ENCODE measurements at regions not wholly inside any gene's neighbourhood (a gene's known extent, or its start where the extent isn't known, plus 50 kb on each side); places are given as distances from the start of the nearest gene placed in this dataset.

DNA sequence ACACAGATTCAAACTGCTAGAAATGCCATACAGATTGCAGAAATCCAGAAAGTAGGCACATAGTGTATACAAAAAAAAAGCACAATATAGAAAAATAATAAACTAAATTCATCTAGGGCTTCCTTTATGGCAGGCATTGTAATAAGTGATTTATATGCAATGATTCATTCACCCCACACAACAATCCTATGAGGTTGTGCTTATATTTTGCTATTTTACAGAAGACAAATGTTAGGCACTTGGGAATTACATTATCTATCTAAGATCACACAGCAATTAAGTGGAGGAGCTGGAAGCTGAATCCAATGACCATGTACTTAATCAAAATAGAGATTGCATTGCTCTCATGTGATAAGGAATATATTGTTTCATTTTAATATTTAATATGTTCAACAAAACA lies 225.7 kb upstream of the KCNK2 start:
- Histone ChIP-seq H3K23ac (ENCODE audit: insufficient read length) (no peak overlapping the region), H3K18ac (ENCODE audit: extremely low read depth, low read length) (no peak overlapping the region), H2BK120ac (replicated peaks; ENCODE audit: low read depth, low read length) (no peak overlapping the region), H2BK15ac (ENCODE audit: low read length) (no peak overlapping the region), H4K8ac (ENCODE audit: extremely low read depth, insufficient read depth, low read length) (no peak overlapping the region), H3K23me2 (ENCODE audit: low read depth, low read length) (no peaks in the 10 kb centered on the region), H3K79me2 (ENCODE audit: control insufficient read depth in 1 of 2, insufficient read depth in 2 of 2, low read length in 2 of 2) (no peaks in the 10 kb centered on the region), H3K4me1 (replicated peaks in 1 of 4; ENCODE audit: control insufficient read depth in 3 of 4, insufficient read depth in 4 of 4, low read length in 3 of 4) (no peaks in the 10 kb centered on the region), H2AFZ (ENCODE audit: low read length) (no peak overlapping the region), H3K9ac (replicated peaks in 1 of 4; ENCODE audit: extremely low read depth in 1 of 4, low read depth in 3 of 4, low read length in 3 of 4) (no peak overlapping the region), H2AK5ac (ENCODE audit: low read depth, low read length) (no peak overlapping the region), H3K27ac (ENCODE audit: low read depth, low read length) (no peak overlapping the region), H3K36me3 (ENCODE audit: control insufficient read depth in 2 of 4, insufficient read depth in 4 of 4, low read length in 3 of 4) (no peaks in the 10 kb centered on the region), H3K4ac (replicated peaks; ENCODE audit: insufficient read length, low read depth, low read length) (no peak overlapping the region), H4K20me1 (replicated peaks in 1 of 2; ENCODE audit: control insufficient read depth in 1 of 2, insufficient read depth in 2 of 2, low read length in 2 of 2) (no peaks in the 10 kb centered on the region), H3K9me3 (ENCODE audit: insufficient read depth in 2 of 2, low read depth in 1 of 2, low read length in 1 of 2) (no peaks in the 10 kb centered on the region; a peak in 1 of 4 replicates), H3K4me2 (ENCODE audit: insufficient read depth in 1 of 2, low read depth in 2 of 2, low read length in 2 of 2) (no peak overlapping the region), H3K56ac (replicated peaks; ENCODE audit: insufficient read length, low read depth, low read length) (no peak overlapping the region), H3K14ac (ENCODE audit: insufficient read length) (no peak overlapping the region), H2BK20ac (ENCODE audit: low read length) (no peak overlapping the region), H3K27me3 (replicated peaks in 1 of 4; ENCODE audit: control insufficient read depth in 3 of 4, extremely low read depth in 1 of 4, insufficient read depth in 3 of 4, low read length in 3 of 4) (no peaks in the 10 kb centered on the region), H4K91ac (replicated peaks; ENCODE audit: insufficient read length, low read length) (no peak overlapping the region), H4K5ac (ENCODE audit: insufficient read length, low read depth, low read length) (no peak overlapping the region), H2BK12ac (ENCODE audit: low read depth, low read length) (no peak overlapping the region), H3K79me1 (ENCODE audit: low read depth, low read length) (no peaks in the 10 kb centered on the region), H2BK5ac (ENCODE audit: low read depth, low read length) (no peak overlapping the region), H3K4me3 (ENCODE audit: extremely low read depth in 1 of 4, insufficient read depth in 2 of 4, low read depth in 3 of 4, low read length in 4 of 4) (no peak overlapping the region)
- ChIA-PET CTCF (ENCODE audit: partially characterized antibody) (no interaction called here), POLR2A (ENCODE audit: partially characterized antibody) (no interaction called here)
- DNase-seq (ENCODE audit: low read depth in 1 of 2, low spot score in 2 of 2) (no peak), FAIRE-seq (no peak)
- TF ChIP-seq TBP (IDR thresholded peaks at IDR 0.05; ENCODE audit: low read depth, low read length) = no peak
- no peak for TF ChIP-seq EGR1 (IDR thresholded peaks at IDR 0.05; ENCODE audit: borderline replicate concordance, low read depth, low read length)
- no peak for TF ChIP-seq FOSL1 (IDR thresholded peaks at IDR 0.05; ENCODE audit: insufficient read depth, low read depth, low read length)
- no peak for TF ChIP-seq JUN (IDR thresholded peaks at IDR 0.05; ENCODE audit: low read depth, low read length)
- no peak for TF ChIP-seq CTBP2 (IDR thresholded peaks at IDR 0.05; ENCODE audit: borderline replicate concordance, insufficient read depth, insufficient read length, low read length)
- no peak for TF ChIP-seq TAF1 (IDR thresholded peaks at IDR 0.05; ENCODE audit: low read depth, low read length)
- no peak for TF ChIP-seq EP300 (IDR thresholded peaks at IDR 0.05; ENCODE audit: borderline replicate concordance in 1 of 2, low read depth in 2 of 2, low read length in 2 of 2)
- TF ChIP-seq TEAD4 (IDR thresholded peaks at IDR 0.05; ENCODE audit: low read depth, low read length) = no peak
- no peak for TF ChIP-seq CHD2 (IDR thresholded peaks at IDR 0.05; ENCODE audit: low read length)
- TF ChIP-seq CEBPB (IDR thresholded peaks at IDR 0.05; ENCODE audit: low read depth, low read length) = no peak
- TF ChIP-seq RNF2 (IDR thresholded peaks at IDR 0.05; ENCODE audit: borderline replicate concordance, low read depth, low read length, missing control alignments, poor library complexity, severe bottlenecking) = no peak
- no peak for TF ChIP-seq POU5F1 (IDR thresholded peaks at IDR 0.05; ENCODE audit: low read depth, low read length)
- no peak for TF ChIP-seq BACH1 (IDR thresholded peaks at IDR 0.05; ENCODE audit: low read length)
- no peak for TF ChIP-seq KDM4A (IDR thresholded peaks at IDR 0.05; ENCODE audit: low read depth, low read length, severe bottlenecking)
- no peak for TF ChIP-seq NANOG (IDR thresholded peaks at IDR 0.05; ENCODE audit: insufficient read depth, low read depth, low read length, poor library complexity, severe bottlenecking)
- no peak for TF ChIP-seq RXRA (IDR thresholded peaks at IDR 0.05; ENCODE audit: insufficient read depth, low read depth, low read length)
- no peak for TF ChIP-seq KDM5A (IDR thresholded peaks at IDR 0.05; ENCODE audit: low read length)
